NCI-H2029 treated with DMSO at 0.1 percent for 48 hours (cell line): ENCODE measurements at regions not wholly inside any gene's neighbourhood (a gene's known extent, or its start where the extent isn't known, plus 50 kb on each side); places are given as distances from the start of the nearest gene placed in this dataset.
"Not testable (repeated sequence)": the region's sequence is repeated elsewhere in the genome, so short reads cannot be mapped to it uniquely, and the experiment has no call there.

Experiments
- DNase-seq: peaks from one replicate; lab custom pipeline; 2025; lab: John Stamatoyannopoulos, UW

- no peak for DNase-seq
Observed at GRCh38 chrX:116290359-116290758, 119.8 kb downstream of the AGTR2 start.

GRCh38 chrX:116292183-116292582 lies 121.6 kb downstream of the AGTR2 start:
- no peak for DNase-seq

- DNase-seq = no peak
Observed at GRCh38 chrX:116298956-116299355, 128.4 kb downstream of the AGTR2 start.

DNA sequence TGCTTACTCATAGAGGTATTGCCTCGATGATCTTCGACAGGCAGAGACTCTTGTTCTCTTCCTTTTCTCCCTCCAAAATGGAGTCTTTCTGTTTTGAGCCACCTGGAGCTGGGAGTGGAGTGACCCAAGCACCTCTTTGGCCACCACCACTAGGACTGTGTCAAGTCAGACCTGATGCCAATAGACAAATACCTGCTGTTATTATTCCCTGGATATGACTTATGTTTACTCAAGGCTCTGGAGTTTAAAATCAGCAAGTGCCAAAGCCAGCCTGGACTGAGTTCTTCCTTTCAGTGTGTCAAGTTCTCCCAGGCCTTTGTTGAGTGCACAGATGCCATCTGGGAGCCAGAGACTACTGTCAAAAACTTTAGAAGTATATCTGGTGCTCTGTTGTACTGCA lies 130.2 kb upstream of the SLC6A14 start:
- no peak for DNase-seq

GRCh38 chrX:116317409-116317808 lies 119.0 kb upstream of the SLC6A14 start:
- DNase-seq = no peak

- no peak for DNase-seq
Observed at GRCh38 chrX:116318672-116319071, 117.7 kb upstream of the SLC6A14 start.

DNA sequence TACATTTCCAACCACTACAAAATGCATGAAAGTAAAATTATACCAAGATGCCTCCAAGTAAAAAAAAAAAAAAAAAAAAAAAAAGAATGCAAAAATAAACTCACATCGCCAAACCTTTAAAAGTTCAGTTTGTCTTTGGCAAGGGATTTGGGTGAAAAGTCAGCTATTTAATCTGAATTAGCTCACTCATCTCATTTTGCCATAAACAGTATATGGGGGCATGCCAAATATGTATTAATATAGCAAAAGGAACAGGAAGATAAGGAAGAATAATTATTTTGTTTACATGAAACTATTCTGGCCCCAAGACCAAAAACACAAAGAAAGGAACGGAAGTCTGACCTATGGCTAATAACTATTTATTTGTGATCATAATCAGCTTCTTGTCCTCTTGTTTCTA lies 114.7 kb upstream of the SLC6A14 start:
- DNase-seq = no peak

DNA sequence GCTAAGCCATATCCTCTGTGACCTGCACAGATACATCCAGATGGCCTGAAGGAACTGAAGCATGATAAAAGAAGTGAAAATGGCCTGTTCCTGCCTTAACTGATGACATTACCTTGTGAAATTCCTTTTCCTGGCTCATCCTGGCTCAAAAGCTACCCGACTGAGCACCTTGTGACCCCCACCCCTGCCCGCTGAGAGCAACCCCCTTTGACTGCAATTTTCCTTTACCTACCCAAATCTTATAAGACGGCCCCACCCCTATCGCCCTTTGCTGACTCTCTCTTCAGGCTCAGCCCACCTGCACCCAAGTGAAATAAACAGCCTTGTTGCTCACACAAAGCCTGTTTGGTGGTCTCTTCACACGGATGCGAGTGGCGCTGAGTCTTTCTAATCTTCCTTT lies 104.4 kb upstream of the SLC6A14 start:
- DNase-seq = not testable (repeated sequence)

DNA sequence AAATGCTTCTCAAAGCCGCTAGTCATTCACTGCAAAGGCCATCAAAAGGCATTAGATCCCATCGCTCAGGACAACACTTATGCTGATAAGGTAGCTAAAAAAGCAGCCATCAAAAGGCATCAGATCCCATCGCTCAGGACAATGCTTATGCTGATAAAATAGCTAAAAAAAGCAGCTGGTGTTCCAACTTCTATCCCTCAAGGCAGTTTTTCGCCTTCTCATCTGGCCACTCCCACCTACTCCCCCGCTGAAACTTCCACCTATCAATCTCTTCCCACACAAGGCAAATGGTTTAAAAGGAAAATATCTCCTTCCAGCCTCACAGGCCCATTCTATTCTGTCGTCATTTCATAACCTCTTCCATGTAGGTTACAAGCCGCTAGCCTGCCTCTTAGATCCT lies 101.6 kb upstream of the SLC6A14 start:
- DNase-seq = not testable (repeated sequence)

DNA sequence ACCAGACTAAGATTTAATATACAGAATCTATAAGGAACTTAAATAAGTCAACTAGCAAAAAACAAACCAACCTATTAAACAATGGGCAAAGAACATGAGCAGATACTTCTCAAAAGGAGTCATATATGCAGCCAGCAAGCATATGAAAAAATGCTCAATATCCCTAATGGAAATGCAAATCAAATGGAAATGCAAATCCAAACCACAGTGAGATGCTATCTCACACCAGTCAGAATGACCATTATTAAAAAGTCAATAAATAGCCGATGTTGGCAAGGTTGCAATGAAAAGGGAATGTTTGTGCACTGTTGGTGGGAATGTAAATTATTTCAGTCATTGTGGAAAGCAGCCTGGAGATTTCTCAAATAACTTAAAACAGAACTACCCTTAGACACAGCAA lies 97.0 kb upstream of the SLC6A14 start:
- no peak for DNase-seq

DNA sequence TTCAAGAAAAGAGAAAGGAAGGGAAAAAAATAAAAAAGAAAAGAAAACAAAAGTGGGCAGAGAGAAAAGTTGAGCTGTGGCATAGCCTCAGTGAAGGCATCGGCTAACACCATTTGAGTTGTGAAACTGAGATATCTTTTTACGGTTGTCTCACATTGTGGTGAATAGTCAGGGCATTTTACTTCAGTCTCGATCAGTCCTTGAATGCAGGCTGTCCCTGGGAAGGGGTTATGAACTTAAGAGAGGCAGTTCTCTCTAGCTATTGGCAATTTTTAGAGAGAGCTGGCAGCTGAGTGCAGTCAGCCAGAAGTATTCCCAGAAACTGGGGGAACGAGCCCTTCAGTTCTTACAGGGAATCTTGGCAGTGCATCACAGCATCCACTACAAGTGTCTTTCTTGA lies 93.5 kb upstream of the SLC6A14 start:
- no peak for DNase-seq

DNA sequence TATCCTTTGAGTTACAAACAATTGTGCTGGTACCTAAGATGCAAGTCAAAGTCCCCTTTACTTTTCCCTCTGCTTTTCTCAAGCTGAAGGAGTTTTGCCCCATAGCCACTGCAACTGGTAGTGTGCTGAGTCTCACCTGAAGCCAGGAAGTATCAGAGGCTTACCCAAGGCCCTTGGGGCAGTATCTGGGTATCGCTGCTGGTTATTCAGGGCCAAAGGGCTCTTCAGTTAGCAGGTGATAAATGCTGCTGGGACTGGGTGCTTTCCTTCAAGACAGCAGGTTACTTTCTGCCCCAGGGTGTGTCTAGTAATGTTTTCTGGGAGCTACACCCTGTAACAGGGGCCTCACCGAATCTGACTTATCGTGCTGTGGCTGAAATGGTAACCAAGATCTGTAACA lies 90.4 kb upstream of the SLC6A14 start:
- no peak for DNase-seq

DNA sequence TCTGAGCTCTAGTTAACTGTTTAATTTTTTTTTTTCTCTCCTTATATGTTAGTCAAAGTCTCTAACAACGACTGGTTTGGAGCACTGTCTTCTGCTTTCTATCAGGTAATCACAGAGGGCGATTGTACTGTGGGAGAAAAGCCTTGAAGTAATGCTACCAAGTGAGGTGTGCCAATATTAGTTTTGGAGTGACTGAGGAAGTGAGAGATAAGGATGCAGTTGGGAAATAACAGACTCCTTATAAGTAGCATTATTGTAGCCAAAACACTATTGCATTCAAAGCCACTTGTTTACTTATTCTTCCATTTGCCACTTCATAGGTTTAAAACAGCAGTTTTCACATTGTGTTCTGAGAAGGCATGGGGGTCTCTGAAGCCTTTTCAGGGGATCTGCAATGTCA lies 79.1 kb upstream of the SLC6A14 start:
- DNase-seq = no peak

DNA sequence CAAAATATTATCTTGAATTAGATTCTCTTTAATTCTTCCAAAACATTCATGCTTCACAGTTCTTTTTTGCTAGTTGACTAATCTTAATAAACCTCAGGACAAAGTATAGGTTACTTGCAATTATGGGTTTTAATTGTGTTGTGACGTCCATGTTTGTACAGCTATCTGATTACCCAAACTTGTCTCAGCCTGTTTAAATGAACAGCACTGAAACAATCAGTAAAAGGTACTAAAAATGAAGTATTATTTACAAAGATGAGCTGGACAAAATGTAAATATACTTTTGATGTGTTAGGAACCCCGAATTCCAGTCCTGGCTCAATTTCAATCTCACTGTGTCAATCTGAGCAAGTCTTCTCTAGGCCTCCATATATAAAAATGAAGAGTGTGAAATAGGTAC lies 57.4 kb upstream of the SLC6A14 start:
- DNase-seq = no peak

GRCh38 chrX:116379854-116380253 lies 56.6 kb upstream of the SLC6A14 start:
- no peak for DNase-seq

DNA sequence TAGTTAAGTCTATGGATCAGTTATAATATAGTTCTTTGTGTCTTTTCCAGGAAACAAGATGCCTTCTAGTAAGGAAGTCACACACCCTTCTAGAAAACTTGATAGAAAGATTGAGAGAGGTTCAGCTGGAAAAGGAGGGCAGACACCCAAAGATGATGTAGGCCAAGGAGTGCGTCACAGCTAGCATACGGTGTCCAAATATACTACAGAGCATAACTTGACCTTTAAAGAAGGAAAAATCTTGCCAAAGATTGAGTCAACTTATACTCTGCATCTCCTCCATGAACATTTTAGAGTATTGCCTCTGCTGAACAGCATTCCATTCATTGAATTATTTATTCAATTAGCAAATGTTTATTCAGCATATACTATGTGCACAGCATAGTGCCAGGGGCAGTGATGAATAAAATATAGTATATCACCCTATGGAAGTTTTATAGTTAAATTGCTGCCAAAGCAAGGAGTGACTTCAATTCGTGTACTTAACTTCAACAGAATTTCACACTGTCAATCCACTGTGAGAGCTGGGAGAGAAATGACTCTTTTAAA lies 51.9 kb upstream of the SLC6A14 start:
- DNase-seq = no peak
